Ishikawa (cell line): ENCODE measurements at regions not wholly inside any gene's neighbourhood (a gene's known extent, or its start where the extent isn't known, plus 50 kb on each side); places are given as distances from the start of the nearest gene placed in this dataset.

Experiments
- CEBPB ChIP-seq: IDR thresholded peaks from 2 replicates; pipeline ENCODE4 v1.6.1; 2012
- CREB1 ChIP-seq: IDR thresholded peaks from 2 replicates; pipeline ENCODE4 v1.6.1; 2012; ENCODE audit warnings: low read depth
- EGR1 ChIP-seq: IDR thresholded peaks from 2 replicates; pipeline ENCODE4 v1.6.1; 2012
- EP300 ChIP-seq: IDR thresholded peaks from 2 replicates; pipeline ENCODE4 v1.6.1; 2012; ENCODE audit warnings: borderline replicate concordance
- FOXM1 ChIP-seq: IDR thresholded peaks from 2 replicates; pipeline ENCODE4 v1.6.1; 2012; ENCODE audit warnings: low read depth, borderline replicate concordance
- NFIC ChIP-seq: IDR thresholded peaks from 2 replicates; pipeline ENCODE4 v1.6.1; 2012
- RAD21 ChIP-seq: IDR thresholded peaks from 2 replicates; pipeline ENCODE4 v1.6.1; 2012; ENCODE audit warnings: low read depth
- TAF1 ChIP-seq: IDR thresholded peaks from 2 replicates; pipeline ENCODE4 v1.6.1; 2012; ENCODE audit warnings: low read depth, mild to moderate bottlenecking
- TCF12 ChIP-seq: IDR thresholded peaks from 2 replicates; pipeline ENCODE4 v1.6.1; 2012; ENCODE audit warnings: low read depth
- TEAD4 ChIP-seq: IDR thresholded peaks from 2 replicates; pipeline ENCODE4 v1.6.1; 2012
- YY1 ChIP-seq: IDR thresholded peaks from 2 replicates; pipeline ENCODE4 v1.6.1; 2012; ENCODE audit warnings: low read depth
- ZBTB7A ChIP-seq: IDR thresholded peaks from 2 replicates; pipeline ENCODE4 v1.6.1; 2012; ENCODE audit warnings: low read depth
- TF ChIP-seq, protein P1 (sequence below): IDR thresholded peaks from 2 replicates; pipeline ENCODE4 v1.6.1; 2012; ENCODE audit warnings: low read depth, mild to moderate bottlenecking
- TF ChIP-seq, protein P2 (sequence below): IDR thresholded peaks from 2 replicates; pipeline ENCODE4 v1.6.1; 2012
- TF ChIP-seq, protein P3 (sequence below): IDR thresholded peaks from 2 replicates; pipeline ENCODE4 v1.6.1; 2012

DNA sequence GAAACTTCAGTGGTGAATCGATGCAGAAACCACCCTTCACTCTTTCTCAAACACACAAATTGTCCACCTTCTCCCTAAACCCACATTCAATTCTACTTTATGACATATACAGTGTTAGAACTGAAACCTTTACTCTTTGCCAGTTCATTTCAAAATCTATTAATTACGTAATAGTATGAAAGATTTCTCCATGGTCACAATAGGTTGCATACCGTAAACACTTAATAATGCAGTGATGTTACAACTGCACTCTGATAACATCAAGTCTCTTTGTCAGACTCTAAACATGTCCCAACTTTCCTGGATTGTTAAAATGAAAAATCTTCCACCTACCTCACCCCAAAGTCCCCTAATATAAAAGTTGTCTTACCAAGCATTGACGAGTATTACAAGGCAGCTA lies 111.8 kb upstream of the PROK2 start:
- no peak for TF ChIP-seq EP300
- no peak for TF ChIP-seq CREB1
- TF ChIP-seq NFIC = no peak
- TF ChIP-seq RAD21 = no peak
- TF ChIP-seq FOXM1 = no peak
- no peak for TF ChIP-seq TAF1
- no peak for TF ChIP-seq EGR1
- TF ChIP-seq, protein P1, sequence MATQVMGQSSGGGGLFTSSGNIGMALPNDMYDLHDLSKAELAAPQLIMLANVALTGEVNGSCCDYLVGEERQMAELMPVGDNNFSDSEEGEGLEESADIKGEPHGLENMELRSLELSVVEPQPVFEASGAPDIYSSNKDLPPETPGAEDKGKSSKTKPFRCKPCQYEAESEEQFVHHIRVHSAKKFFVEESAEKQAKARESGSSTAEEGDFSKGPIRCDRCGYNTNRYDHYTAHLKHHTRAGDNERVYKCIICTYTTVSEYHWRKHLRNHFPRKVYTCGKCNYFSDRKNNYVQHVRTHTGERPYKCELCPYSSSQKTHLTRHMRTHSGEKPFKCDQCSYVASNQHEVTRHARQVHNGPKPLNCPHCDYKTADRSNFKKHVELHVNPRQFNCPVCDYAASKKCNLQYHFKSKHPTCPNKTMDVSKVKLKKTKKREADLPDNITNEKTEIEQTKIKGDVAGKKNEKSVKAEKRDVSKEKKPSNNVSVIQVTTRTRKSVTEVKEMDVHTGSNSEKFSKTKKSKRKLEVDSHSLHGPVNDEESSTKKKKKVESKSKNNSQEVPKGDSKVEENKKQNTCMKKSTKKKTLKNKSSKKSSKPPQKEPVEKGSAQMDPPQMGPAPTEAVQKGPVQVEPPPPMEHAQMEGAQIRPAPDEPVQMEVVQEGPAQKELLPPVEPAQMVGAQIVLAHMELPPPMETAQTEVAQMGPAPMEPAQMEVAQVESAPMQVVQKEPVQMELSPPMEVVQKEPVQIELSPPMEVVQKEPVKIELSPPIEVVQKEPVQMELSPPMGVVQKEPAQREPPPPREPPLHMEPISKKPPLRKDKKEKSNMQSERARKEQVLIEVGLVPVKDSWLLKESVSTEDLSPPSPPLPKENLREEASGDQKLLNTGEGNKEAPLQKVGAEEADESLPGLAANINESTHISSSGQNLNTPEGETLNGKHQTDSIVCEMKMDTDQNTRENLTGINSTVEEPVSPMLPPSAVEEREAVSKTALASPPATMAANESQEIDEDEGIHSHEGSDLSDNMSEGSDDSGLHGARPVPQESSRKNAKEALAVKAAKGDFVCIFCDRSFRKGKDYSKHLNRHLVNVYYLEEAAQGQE = no peak
- no peak for TF ChIP-seq CEBPB
- no peak for TF ChIP-seq ZBTB7A

DNA sequence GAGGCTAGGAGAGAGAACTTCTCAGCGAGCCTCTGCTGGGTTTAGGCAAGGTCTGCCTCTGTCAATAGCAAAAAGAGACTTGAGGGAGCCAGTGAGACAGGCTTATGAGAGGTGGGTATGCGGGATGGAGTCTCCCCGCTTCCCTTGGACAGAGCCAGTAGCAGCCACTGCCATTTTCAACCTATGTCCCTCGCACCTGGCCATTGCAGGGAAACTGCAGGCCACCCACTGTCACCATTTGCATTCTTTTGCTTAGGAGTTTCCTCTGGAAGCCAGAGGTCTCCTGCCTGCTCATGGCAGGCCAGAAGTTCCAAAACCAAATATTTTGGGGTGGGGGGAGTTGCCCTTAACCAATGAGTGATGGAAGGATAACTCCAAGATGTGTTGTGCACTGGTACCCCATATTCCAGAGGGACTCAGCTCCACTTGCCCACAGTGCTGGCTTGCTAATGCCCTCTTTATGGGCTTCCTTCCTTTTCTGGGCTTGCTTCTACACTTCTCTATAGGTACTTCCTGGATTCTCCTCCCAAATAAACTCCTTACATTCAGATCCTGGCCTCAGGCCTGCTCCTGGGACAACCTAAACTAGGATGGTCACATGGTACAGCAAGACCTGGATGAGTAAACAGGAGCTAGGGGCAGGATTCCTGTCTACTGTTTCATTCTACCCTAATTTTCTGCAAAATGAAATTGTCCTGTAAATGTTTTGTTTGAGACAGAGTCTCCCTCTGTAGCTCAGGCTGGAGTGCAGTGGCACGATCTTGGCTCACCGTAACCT lies 108.9 kb upstream of the PROK2 start:
- TF ChIP-seq TEAD4 = no peak
- no peak for TF ChIP-seq CEBPB
- no peak for TF ChIP-seq ZBTB7A
- TF ChIP-seq CREB1 = no peak
- no peak for TF ChIP-seq EP300
- TF ChIP-seq, protein P2, sequence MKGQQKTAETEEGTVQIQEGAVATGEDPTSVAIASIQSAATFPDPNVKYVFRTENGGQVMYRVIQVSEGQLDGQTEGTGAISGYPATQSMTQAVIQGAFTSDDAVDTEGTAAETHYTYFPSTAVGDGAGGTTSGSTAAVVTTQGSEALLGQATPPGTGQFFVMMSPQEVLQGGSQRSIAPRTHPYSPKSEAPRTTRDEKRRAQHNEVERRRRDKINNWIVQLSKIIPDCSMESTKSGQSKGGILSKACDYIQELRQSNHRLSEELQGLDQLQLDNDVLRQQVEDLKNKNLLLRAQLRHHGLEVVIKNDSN = no peak; the same call in 1 of the 2 replicates
- TF ChIP-seq, protein P1 = no peak
- TF ChIP-seq, protein P3, sequence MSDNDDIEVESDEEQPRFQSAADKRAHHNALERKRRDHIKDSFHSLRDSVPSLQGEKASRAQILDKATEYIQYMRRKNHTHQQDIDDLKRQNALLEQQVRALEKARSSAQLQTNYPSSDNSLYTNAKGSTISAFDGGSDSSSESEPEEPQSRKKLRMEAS = no peak
- TF ChIP-seq EGR1 = no peak
- no peak for TF ChIP-seq TAF1
- no peak for TF ChIP-seq TCF12
- no peak for TF ChIP-seq FOXM1
- no peak for TF ChIP-seq NFIC
- no peak for TF ChIP-seq YY1
- no peak for TF ChIP-seq RAD21

DNA sequence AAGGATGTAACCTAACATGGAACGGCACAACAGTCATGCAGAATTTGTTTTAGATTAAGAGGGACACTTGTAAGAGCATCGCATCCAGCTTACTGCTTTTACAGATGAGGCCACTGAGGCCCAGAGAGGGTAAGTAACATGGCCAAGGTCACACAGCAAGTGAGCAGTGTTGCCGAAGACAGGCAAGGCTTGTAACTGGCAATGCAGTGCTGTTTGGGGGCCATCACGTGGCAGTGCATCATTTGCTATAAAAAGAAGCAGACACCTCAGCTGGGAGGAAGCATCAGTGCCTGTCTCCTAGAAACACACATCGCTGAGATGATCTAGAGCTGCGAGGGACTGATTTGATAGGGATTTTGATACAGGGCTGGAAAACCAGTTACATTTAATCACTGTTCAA lies 108.2 kb upstream of the PROK2 start:
- TF ChIP-seq EGR1 (no peak), NFIC (no peak), RAD21 (no peak), EP300 (no peak), CREB1 (no peak), TCF12 (no peak), ZBTB7A (no peak), TEAD4 (no peak), FOXM1 (no peak), CEBPB (no peak)
- TF ChIP-seq, protein P2 = no peak
- TF ChIP-seq, protein P1 = no peak
- TF ChIP-seq, protein P3 = no peak

DNA sequence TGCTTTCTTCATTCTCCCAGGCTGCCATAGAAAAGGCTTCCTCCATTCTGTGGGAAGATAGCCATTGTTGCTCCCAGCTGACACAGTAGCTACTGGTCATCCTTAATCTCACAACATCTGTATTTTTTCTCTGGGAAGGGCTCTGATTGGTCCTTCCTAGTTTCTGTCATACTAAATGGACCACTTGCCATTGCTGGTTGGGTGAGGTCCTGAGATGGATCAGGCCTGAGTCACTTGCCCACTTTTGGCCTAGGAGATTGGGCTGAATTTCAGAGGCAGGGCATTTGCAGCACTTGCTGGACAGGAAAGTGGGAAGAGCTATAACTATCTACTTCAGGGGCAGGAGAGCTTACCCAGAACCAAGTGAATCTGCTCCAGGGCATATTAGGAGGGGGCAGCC lies 106.5 kb upstream of the PROK2 start:
- TF ChIP-seq FOXM1 = no peak
- no peak for TF ChIP-seq TCF12
- TF ChIP-seq NFIC = no peak
- TF ChIP-seq, protein P2 = no peak
- TF ChIP-seq TAF1 = no peak
- TF ChIP-seq, protein P1 = no peak
